Upper lobe of left lung (tissue), 6 donors: ENCODE measurements at regions not wholly inside any gene's neighbourhood (a gene's known extent, or its start where the extent isn't known, plus 50 kb on each side); places are given as distances from the start of the nearest gene placed in this dataset.

Experiments
- ATAC-seq, 2 donors: fragments of 200-7000 bp; cut with Tn5 transposase; one replicate each; pipeline ENCODE4 v1.9.1; 2022; ENCODE audit warnings: mild to moderate bottlenecking in 2 of 2, moderate library complexity in 2 of 2; ENCODE audit not compliant: low FRiP score in 2 of 2
- DNase-seq, 2 donors: peaks; one replicate each; pipeline ENCODE4 v3.0.0-alpha.2; 2019 to 2020
- H3K27ac ChIP-seq, 4 donors: fragments of 200-600 bp; sonication (generic); one replicate each; pipeline ENCODE4 v1.5.1; 2016 to 2019
- H3K27me3 ChIP-seq, 4 donors: fragments of 200-600 bp; sonication (generic); one replicate each; pipeline ENCODE4 v1.5.1; 2017 to 2019
- H3K36me3 ChIP-seq, 4 donors: fragments of 200-600 bp; sonication (generic); one replicate each; pipeline ENCODE4 v1.5.1; 2016 to 2019
- H3K4me1 ChIP-seq, 4 donors: fragments of 200-600 bp; sonication (generic); one replicate each; pipeline ENCODE4 v1.5.1; 2018 to 2019
- H3K4me3 ChIP-seq, 4 donors: fragments of 200-600 bp; sonication (generic); one replicate each; pipeline ENCODE4 v1.5.1; 2017 to 2019; ENCODE audit warnings: mild to moderate bottlenecking in 2 of 4, moderate library complexity in 1 of 4
- H3K9me3 ChIP-seq, 4 donors: fragments of 200-600 bp; sonication (generic); one replicate each; pipeline ENCODE4 v1.5.1; 2018 to 2019
- EP300 ChIP-seq, 4 donors: sonication (generic); formaldehyde crosslinking; IDR thresholded peaks; one replicate each; pipeline ENCODE4 v1.5.1; 2017; ENCODE audit warnings: antibody characterized with exemption in 4 of 4, control low read depth in 2 of 4
- POLR2A ChIP-seq, 4 donors: fragments of 450-650 bp; IDR thresholded peaks; one replicate each; pipeline ENCODE4 v1.5.1; 2016 to 2017; ENCODE audit warnings: antibody characterized with exemption in 4 of 4, mild to moderate bottlenecking in 2 of 4
- POLR2AphosphoS5 ChIP-seq, 2 donors: sonication (generic); formaldehyde crosslinking; IDR thresholded peaks; one replicate each; pipeline ENCODE4 v1.5.1; 2017; ENCODE audit warnings: antibody characterized with exemption in 2 of 2
- WGBS, 2 donors: methylation state at CpG; one replicate each; pipeline ENCODE4 v1.1.5; 2017 to 2018; 5-methylcytosine and 5-hydroxymethylcytosine counted together
- TF ChIP-seq, protein P1 (sequence below), 6 experiments: fragments of 450-650 bp in 4 of 6; fragments of 200-600 bp in 2 of 6; sonication (generic) in 2 of 6; IDR thresholded peaks; one replicate each; pipeline ENCODE4 v1.5.1; 2016 to 2019; ENCODE audit warnings: antibody characterized with exemption in 6 of 6
- donor health status: DM: no; HTN: no; CAD: no; lungs with moderate emphysema.
- donor health status: DM: no; HTN: yes; CAD: no; lungs with severe emphysema.

DNA sequence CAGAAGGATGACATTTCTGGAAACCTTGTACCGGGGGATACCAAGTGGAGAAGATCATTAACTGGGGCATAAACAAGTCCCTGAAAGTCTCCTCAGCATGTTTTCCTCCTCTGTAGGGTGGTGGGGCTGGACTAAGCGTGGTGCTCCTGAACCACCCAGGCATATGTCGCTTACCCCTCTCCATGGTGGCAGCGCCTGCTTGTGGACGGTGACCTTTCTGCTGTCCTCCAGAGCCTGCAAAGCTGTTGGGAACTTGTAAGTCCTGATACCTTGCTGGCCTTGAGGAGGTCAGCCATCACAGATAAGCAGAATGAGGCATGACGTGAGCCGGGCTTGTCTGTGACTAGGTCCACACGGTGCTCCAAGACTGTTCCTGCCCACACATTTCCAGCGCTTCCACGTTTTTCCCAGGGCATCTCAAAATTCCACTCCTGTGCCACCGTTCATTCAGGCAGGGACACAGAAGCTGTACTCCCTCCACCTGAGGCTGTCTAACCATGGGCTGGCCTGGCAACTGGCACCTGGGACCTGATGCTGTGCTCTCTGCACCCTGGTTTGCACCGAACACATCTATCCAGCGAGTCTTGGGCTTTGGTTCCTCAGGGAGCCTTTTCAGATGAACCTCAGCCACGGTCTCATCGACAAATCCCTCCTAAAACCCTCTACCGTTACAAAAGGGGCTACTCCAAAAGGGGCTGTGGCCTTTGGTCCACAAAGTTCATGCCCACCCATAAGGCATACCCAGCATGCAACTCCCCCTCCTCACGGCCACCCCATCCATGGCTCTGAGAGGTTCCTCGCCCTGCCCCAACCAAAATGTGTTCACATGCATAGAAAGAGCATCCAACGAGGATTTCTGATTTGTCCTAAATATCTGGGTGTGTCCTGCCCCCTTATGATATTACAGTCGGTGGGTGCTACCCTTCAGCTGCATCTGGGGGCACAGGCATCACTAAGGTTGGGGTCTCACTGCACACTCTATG, 199.6 kb upstream of the DIO3 start:
- ATAC-seq = no peak
- TF ChIP-seq POLR2A (IDR thresholded peaks at IDR 0.05) = no peak
- no peak for TF ChIP-seq EP300 (IDR thresholded peaks at IDR 0.05)
- TF ChIP-seq POLR2AphosphoS5 (IDR thresholded peaks at IDR 0.05) = no peak
- TF ChIP-seq, protein P1, sequence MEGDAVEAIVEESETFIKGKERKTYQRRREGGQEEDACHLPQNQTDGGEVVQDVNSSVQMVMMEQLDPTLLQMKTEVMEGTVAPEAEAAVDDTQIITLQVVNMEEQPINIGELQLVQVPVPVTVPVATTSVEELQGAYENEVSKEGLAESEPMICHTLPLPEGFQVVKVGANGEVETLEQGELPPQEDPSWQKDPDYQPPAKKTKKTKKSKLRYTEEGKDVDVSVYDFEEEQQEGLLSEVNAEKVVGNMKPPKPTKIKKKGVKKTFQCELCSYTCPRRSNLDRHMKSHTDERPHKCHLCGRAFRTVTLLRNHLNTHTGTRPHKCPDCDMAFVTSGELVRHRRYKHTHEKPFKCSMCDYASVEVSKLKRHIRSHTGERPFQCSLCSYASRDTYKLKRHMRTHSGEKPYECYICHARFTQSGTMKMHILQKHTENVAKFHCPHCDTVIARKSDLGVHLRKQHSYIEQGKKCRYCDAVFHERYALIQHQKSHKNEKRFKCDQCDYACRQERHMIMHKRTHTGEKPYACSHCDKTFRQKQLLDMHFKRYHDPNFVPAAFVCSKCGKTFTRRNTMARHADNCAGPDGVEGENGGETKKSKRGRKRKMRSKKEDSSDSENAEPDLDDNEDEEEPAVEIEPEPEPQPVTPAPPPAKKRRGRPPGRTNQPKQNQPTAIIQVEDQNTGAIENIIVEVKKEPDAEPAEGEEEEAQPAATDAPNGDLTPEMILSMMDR (IDR thresholded peaks at IDR 0.05) = no peak

DNA sequence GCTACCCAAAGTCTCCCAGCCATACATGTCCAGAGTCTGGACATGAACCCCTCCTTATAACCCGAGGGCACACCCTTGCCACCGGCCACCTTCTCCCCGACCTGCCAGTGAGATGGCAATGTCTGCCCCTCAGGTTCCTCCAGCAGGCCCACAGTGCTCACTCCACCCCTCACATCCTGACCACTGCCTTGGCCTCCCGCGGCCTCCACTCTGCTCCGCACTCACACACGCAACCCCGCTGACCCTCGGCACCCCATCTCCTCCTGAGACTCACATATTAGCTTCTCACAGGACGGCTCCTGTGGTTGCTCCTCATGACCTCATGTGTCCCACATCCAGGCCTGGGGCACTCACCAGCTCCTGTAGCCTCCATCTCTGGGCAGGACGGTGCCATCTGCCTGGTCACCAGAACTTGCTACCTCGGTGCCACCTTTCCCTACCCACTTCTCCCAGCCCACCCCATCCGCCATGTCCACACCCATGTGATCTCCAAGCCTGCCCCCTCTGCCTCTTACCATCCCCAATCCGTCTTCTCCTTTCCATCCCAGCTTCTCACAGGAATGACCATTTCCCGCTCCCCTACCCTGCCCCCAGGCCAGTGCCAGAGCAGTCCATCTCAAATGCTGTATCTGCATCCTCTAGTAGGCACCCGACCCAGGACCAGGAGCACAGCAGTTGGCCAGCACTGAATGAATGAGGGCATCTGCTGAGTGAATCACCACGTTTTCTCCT, 198.6 kb upstream of the DIO3 start:
- DNase-seq = peak in 1 of 2 donors; percentile 52
- Histone ChIP-seq H3K9me3 (no peaks in the 10 kb centered on the region), H3K27me3 (no peaks in the 10 kb centered on the region), H3K27ac (no peak overlapping the region), H3K4me1 (peaks cover 11 to 21% (median 16%) of the 10 kb centered on the region in 4 donors), H3K36me3 (no peaks in the 10 kb centered on the region), H3K4me3 (no peak overlapping the region)
- 87 to 88% methylated on average over 17 of the region's 17 CpGs for WGBS, 2 donors
- TF ChIP-seq POLR2A (IDR thresholded peaks at IDR 0.05) = no peak
- TF ChIP-seq POLR2AphosphoS5 (IDR thresholded peaks at IDR 0.05) = no peak
- TF ChIP-seq EP300 (IDR thresholded peaks at IDR 0.05) = no peak
- TF ChIP-seq, protein P1 (IDR thresholded peaks at IDR 0.05) = no peak
- no peak for ATAC-seq

More for the DNA sequence above, 199.6 kb upstream of the DIO3 start:
- Histone ChIP-seq H3K36me3 (no peaks in the 10 kb centered on the region), H3K27me3 (no peaks in the 10 kb centered on the region), H3K9me3 (no peaks in the 10 kb centered on the region), H3K4me1 (peaks cover 11 to 21% (median 16%) of the 10 kb centered on the region in 4 donors), H3K4me3 (no peak overlapping the region), H3K27ac (peak overlapping the region; percentile 5 to 82 (median 76))
- WGBS, 2 donors = 87 to 90% methylated on average over 19 to 20 of the region's 20 CpGs
- DNase-seq = no peak

DNA sequence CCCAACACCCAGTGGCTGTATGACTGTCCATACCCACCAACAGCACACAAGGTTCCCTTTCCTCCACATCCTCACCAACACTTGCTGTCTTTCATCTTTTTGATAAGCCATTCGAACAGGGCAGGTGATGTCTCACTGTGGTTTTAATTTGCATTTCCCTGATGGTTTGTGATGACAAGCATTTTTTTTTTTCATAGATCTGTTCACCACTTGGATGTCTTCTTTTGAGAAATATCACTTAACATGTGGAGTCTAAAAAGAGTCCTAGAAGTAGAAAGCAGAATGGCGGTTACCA, 198.1 kb upstream of the DIO3 start:
- TF ChIP-seq POLR2A (IDR thresholded peaks at IDR 0.05) (no peak), POLR2AphosphoS5 (IDR thresholded peaks at IDR 0.05) (no peak), EP300 (IDR thresholded peaks at IDR 0.05) (no peak)
- TF ChIP-seq, protein P1 (IDR thresholded peaks at IDR 0.05) = no peak
- peaks cover 11 to 21% (median 16%) of the 10 kb centered on the region in 4 donors for H3K4me1 ChIP-seq
- no peak for ATAC-seq
- WGBS, 2 donors = 80 to 81% methylated on average over 2 of the region's 2 CpGs
- H3K36me3 ChIP-seq = no peaks in the 10 kb centered on the region
- no peak for DNase-seq
- H3K9me3 ChIP-seq = no peaks in the 10 kb centered on the region
- H3K27me3 ChIP-seq = no peaks in the 10 kb centered on the region
- H3K4me3 ChIP-seq = no peak overlapping the region
- no peak overlapping the region for H3K27ac ChIP-seq

DNA sequence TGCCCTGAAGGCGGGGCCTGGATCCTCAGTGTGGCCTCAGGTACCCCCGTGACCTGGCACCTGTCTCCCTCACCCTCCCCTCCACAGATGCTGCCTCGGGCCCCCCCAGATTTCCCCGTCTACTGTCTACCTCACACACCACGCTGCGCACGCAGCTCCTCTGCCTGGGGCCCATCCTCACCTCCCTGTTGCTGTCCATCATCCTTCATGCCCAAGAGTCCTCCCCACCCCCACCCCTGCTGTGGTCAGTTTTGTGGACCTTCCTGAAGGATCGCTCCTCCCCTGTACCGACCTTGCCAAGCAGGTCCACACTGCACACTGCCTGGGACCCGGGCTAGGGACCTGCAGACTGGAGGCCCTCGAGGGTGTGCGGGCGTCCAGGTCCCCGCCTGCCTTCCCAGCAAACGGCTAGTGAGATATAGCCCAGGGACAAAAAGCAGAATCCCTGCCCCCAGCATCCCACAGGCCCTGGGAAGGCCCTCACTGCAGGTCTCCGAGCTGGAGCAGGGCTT, 197.4 kb upstream of the DIO3 start:
- WGBS, 2 donors = 83 to 87% methylated on average over 11 to 16 of the region's 16 CpGs
- H3K4me1 ChIP-seq = peaks cover 11 to 21% (median 16%) of the 10 kb centered on the region in 4 donors
- DNase-seq = peak in 1 of 2 donors; percentile 62
- ATAC-seq = no peak
- no peaks in the 10 kb centered on the region for H3K36me3 ChIP-seq
- no peaks in the 10 kb centered on the region for H3K27me3 ChIP-seq
- H3K4me3 ChIP-seq = no peak overlapping the region
- H3K27ac ChIP-seq = peak overlapping the region; percentile 59 to 79 (median 63)
- H3K9me3 ChIP-seq = no peaks in the 10 kb centered on the region
- TF ChIP-seq POLR2AphosphoS5 (IDR thresholded peaks at IDR 0.05) = no peak
- TF ChIP-seq EP300 (IDR thresholded peaks at IDR 0.05) = no peak
- no peak for TF ChIP-seq POLR2A (IDR thresholded peaks at IDR 0.05)
- TF ChIP-seq, protein P1 (IDR thresholded peaks at IDR 0.05) = no peak
